ENCODE measurements at regions not wholly inside any gene's neighbourhood (a gene's known extent, or its start where the extent isn't known, plus 50 kb on each side); places are given as distances from the start of the nearest gene placed in this dataset.

GRCh38 chr5:118088448-118088847 lies 899.9 kb downstream of the DTWD2 start:
- no peak for TF ChIP-seq MYC (IDR thresholded peaks at IDR 0.05; ENCODE audit: low read depth, low read length)
- Histone ChIP-seq H4K20me1 (replicated peaks; ENCODE audit: control insufficient read depth, extremely low read depth, insufficient read depth, low read length) (no peaks in the 10 kb centered on the region), H3K79me2 (ENCODE audit: control insufficient read depth, insufficient read depth, low read length) (no peaks in the 10 kb centered on the region), H2AFZ (ENCODE audit: low read depth, low read length) (no peak overlapping the region), H3K27ac (ENCODE audit: insufficient read depth, low read depth, low read length) (no peak overlapping the region), H3K4me1 (ENCODE audit: control insufficient read depth, extremely low read depth, insufficient read depth, low read length) (no peaks in the 10 kb centered on the region), H3K27me3 (ENCODE audit: control insufficient read depth in 2 of 2, insufficient read depth in 2 of 2, low read length in 2 of 2) (no peaks in the 10 kb centered on the region), H3K4me3 (replicated peaks in 1 of 3; ENCODE audit: insufficient read depth in 1 of 3, low read depth in 1 of 3, low read length in 3 of 3) (no peak overlapping the region), H3K4me2 (ENCODE audit: insufficient read depth, low read length) (no peak overlapping the region), H3K9ac (replicated peaks; ENCODE audit: extremely low read depth, insufficient read depth, low read length) (no peak overlapping the region), H3K9me1 (replicated peaks; ENCODE audit: control insufficient read depth, extremely low read depth, insufficient read depth, low read length) (no peaks in the 10 kb centered on the region), H3K9me3 (replicated peaks; ENCODE audit: control insufficient read depth, insufficient read depth, low read length) (peaks cover 2% of the 10 kb centered on the region), H3K36me3 (ENCODE audit: control insufficient read depth in 2 of 2, extremely low read depth in 1 of 2, insufficient read depth in 2 of 2, low read length in 2 of 2) (no peaks in the 10 kb centered on the region)
- CTCF ChIA-PET: no interaction called here
- intact Hi-C loops (cut with micrococcal nuclease) (no loop called here), dilution Hi-C loops (cut with MboI; ENCODE audit: extremely low pct_ligation_motif_present, low sequenced_read_pairs) (no loop called here)
- POLR2A ChIA-PET: no interaction called here
- DNase-seq (ENCODE audit: low read depth, low spot score) (no peak), FAIRE-seq (no peak)
- no TSS peak for BruUV-seq (replicated peaks)

- CTCF ChIA-PET: no interaction called here
Observed at GRCh38 chr5:118076490-118076889, 911.9 kb downstream of the DTWD2 start.

More at GRCh38 chr5:118076490-118076889, 911.9 kb downstream of the DTWD2 start:
- Histone ChIP-seq H3K27me3 (ENCODE audit: control insufficient read depth in 2 of 2, insufficient read depth in 2 of 2, low read length in 2 of 2) (no peaks in the 10 kb centered on the region), H2AFZ (ENCODE audit: low read depth, low read length) (no peak overlapping the region), H3K36me3 (ENCODE audit: control insufficient read depth in 2 of 2, extremely low read depth in 1 of 2, insufficient read depth in 2 of 2, low read length in 2 of 2) (no peaks in the 10 kb centered on the region), H3K4me1 (ENCODE audit: control insufficient read depth, extremely low read depth, insufficient read depth, low read length) (no peaks in the 10 kb centered on the region), H3K27ac (ENCODE audit: insufficient read depth, low read depth, low read length) (no peak overlapping the region), H3K4me2 (ENCODE audit: insufficient read depth, low read length) (no peak overlapping the region), H3K9ac (replicated peaks; ENCODE audit: extremely low read depth, insufficient read depth, low read length) (no peak overlapping the region), H4K20me1 (replicated peaks; ENCODE audit: control insufficient read depth, extremely low read depth, insufficient read depth, low read length) (no peaks in the 10 kb centered on the region), H3K9me1 (replicated peaks; ENCODE audit: control insufficient read depth, extremely low read depth, insufficient read depth, low read length) (no peaks in the 10 kb centered on the region), H3K9me3 (replicated peaks; ENCODE audit: control insufficient read depth, insufficient read depth, low read length) (peaks cover 8% of the 10 kb centered on the region), H3K4me3 (replicated peaks in 1 of 3; ENCODE audit: insufficient read depth in 1 of 3, low read depth in 1 of 3, low read length in 3 of 3) (no peak overlapping the region), H3K79me2 (ENCODE audit: control insufficient read depth, insufficient read depth, low read length) (no peaks in the 10 kb centered on the region)
- TF ChIP-seq JUN (IDR thresholded peaks at IDR 0.05; ENCODE audit: borderline replicate concordance, insufficient read depth, insufficient read length, low read depth) (no peak), FOS (IDR thresholded peaks at IDR 0.05; ENCODE audit: borderline replicate concordance, insufficient read depth, low read length) (no peak), MAX (IDR thresholded peaks at IDR 0.05; ENCODE audit: insufficient read depth, insufficient read length) (no peak)
- POLR2A ChIA-PET: no interaction called here
- FAIRE-seq: no peak
- DNase-seq (ENCODE audit: low read depth, low spot score): no peak
- intact Hi-C loops (cut with micrococcal nuclease): no loop called here
- dilution Hi-C loops (cut with MboI; ENCODE audit: extremely low pct_ligation_motif_present, low sequenced_read_pairs): no loop called here
- BruUV-seq (replicated peaks): no TSS peak
